Fibroblast of lung (primary cell): ENCODE measurements at regions not wholly inside any gene's neighbourhood (a gene's known extent, or its start where the extent isn't known, plus 50 kb on each side); places are given as distances from the start of the nearest gene placed in this dataset.

Source experiments
- DNase-seq, 2 donors: peaks; one replicate each; pipeline versions ENCODE4 v3.0.0 to v3.0.0-alpha.2; 2010; ENCODE audit warnings: low read depth in 2 of 2
- H2AFZ ChIP-seq: 2 replicates; pipeline ENCODE4 v1.5.1; 2012; ENCODE audit warnings: low read length, control low read depth, inconsistent platforms
- H3K27ac ChIP-seq: 2 replicates; pipeline ENCODE4 v1.5.1; 2011; ENCODE audit warnings: low read length, control low read depth; ENCODE audit not compliant: insufficient read depth
- H3K27me3 ChIP-seq: 2 replicates; pipeline ENCODE4 v1.5.1; 2011; ENCODE audit warnings: mild to moderate bottlenecking, low read length; ENCODE audit not compliant: control insufficient read depth, insufficient read depth
- H3K36me3 ChIP-seq: 2 replicates; pipeline ENCODE4 v1.5.1; 2011; ENCODE audit warnings: low read length; ENCODE audit not compliant: control insufficient read depth, insufficient read depth
- H3K4me1 ChIP-seq: 2 replicates; pipeline ENCODE4 v1.5.1; 2011; ENCODE audit warnings: low read length; ENCODE audit not compliant: control insufficient read depth, insufficient read depth; ENCODE audit errors: extremely low read depth
- H3K4me2 ChIP-seq: 2 replicates; pipeline ENCODE4 v1.5.1; 2011; ENCODE audit warnings: low read length, control low read depth; ENCODE audit not compliant: insufficient read depth; ENCODE audit errors: extremely low read depth
- H3K4me3 ChIP-seq, 4 experiments: fragments of 200-600 bp in 1 of 4; sonication (generic) in 1 of 4; replicated peaks in 1 of 4; 2 replicates each; pipeline ENCODE4 v1.5.1; 2011 to 2016; ENCODE audit warnings: low read length in 4 of 4, low read depth in 3 of 4, mild to moderate bottlenecking in 3 of 4, control low read depth in 2 of 4, inconsistent platforms in 1 of 4, mixed read lengths in 1 of 4; ENCODE audit not compliant: insufficient read depth in 1 of 4; ENCODE audit errors: control extremely low read depth in 1 of 4
- H3K79me2 ChIP-seq: 2 replicates; pipeline ENCODE4 v1.5.1; 2012; ENCODE audit warnings: mild to moderate bottlenecking, low read length, inconsistent platforms; ENCODE audit not compliant: control insufficient read depth, insufficient read depth
- H3K9ac ChIP-seq: 2 replicates; pipeline ENCODE4 v1.5.1; 2011; ENCODE audit warnings: mild to moderate bottlenecking, low read length, control low read depth; ENCODE audit not compliant: insufficient read depth
- H3K9me3 ChIP-seq: 2 replicates; pipeline ENCODE4 v1.5.1; 2012; ENCODE audit warnings: low read depth, low read length; ENCODE audit not compliant: control insufficient read depth, insufficient read depth
- H4K20me1 ChIP-seq: 2 replicates; pipeline ENCODE4 v1.5.1; 2011; ENCODE audit warnings: low read length; ENCODE audit not compliant: control insufficient read depth, insufficient read depth; ENCODE audit errors: extremely low read depth
- CTCF ChIP-seq, 2 donors: IDR thresholded peaks in 1 of 2; conservative IDR thresholded peaks in 1 of 2; 1 replicate in 1 of 2; 2 replicates in 1 of 2; pipeline ENCODE4 v1.5.1; 2011 to 2012; ENCODE audit warnings: low read length in 2 of 2, control low read depth in 1 of 2, inconsistent platforms in 1 of 2, low read depth in 1 of 2, mild to moderate bottlenecking in 1 of 2
- EZH2 ChIP-seq: IDR thresholded peaks from 2 replicates; pipeline ENCODE4 v1.5.1; 2012; ENCODE audit warnings: low read length, control low read depth, mild to moderate bottlenecking; ENCODE audit errors: missing control alignments

GRCh38 chr17:6286233-6286632 is 148.7 kb downstream of the AIPL1 start:
- Histone ChIP-seq H3K36me3 (no peaks in the 10 kb centered on the region), H3K9ac (no peak overlapping the region), H3K79me2 (no peaks in the 10 kb centered on the region), H3K4me1 (no peaks in the 10 kb centered on the region), H2AFZ (no peak overlapping the region), H3K27me3 (no peaks in the 10 kb centered on the region), H3K4me3 (no peak overlapping the region), H3K4me2 (no peak overlapping the region), H4K20me1 (no peaks in the 10 kb centered on the region), H3K27ac (no peak overlapping the region), H3K9me3 (no peaks in the 10 kb centered on the region)
- no peak for TF ChIP-seq CTCF (conservative IDR thresholded peaks at IDR 0.05 in 1 of 2, IDR thresholded peaks at IDR 0.05 in 1 of 2; ENCODE audit: low read depth in 1 of 2, low read length in 2 of 2)
- TF ChIP-seq EZH2: no peak
- DNase-seq: no peak

- H3K4me2 ChIP-seq: no peak overlapping the region
- no peak for DNase-seq
- H3K4me1 ChIP-seq: no peaks in the 10 kb centered on the region
- no peaks in the 10 kb centered on the region for H3K9me3 ChIP-seq
- no peak overlapping the region for H2AFZ ChIP-seq
- H3K27ac ChIP-seq: no peak overlapping the region
- no peaks in the 10 kb centered on the region for H3K36me3 ChIP-seq
- no peaks in the 10 kb centered on the region for H3K79me2 ChIP-seq
- TF ChIP-seq CTCF (conservative IDR thresholded peaks at IDR 0.05 in 1 of 2, IDR thresholded peaks at IDR 0.05 in 1 of 2; ENCODE audit: low read depth in 1 of 2, low read length in 2 of 2): no peak
- TF ChIP-seq EZH2: no peak
- no peak overlapping the region for H3K9ac ChIP-seq
- H3K4me3 ChIP-seq: no peak overlapping the region
- no peaks in the 10 kb centered on the region for H4K20me1 ChIP-seq
- H3K27me3 ChIP-seq: no peaks in the 10 kb centered on the region
Measured at GRCh38 chr17:6285486-6285885, 149.4 kb downstream of the AIPL1 start.

GRCh38 chr17:6279659-6280058 is 155.3 kb downstream of the AIPL1 start:
- Histone ChIP-seq H3K27ac (no peak overlapping the region), H3K36me3 (no peaks in the 10 kb centered on the region), H3K4me2 (no peak overlapping the region), H3K9me3 (no peaks in the 10 kb centered on the region), H3K27me3 (no peaks in the 10 kb centered on the region), H4K20me1 (no peaks in the 10 kb centered on the region), H3K4me3 (no peak overlapping the region), H3K9ac (no peak overlapping the region), H3K4me1 (no peaks in the 10 kb centered on the region), H2AFZ (no peak overlapping the region), H3K79me2 (no peaks in the 10 kb centered on the region)
- TF ChIP-seq CTCF (conservative IDR thresholded peaks at IDR 0.05 in 1 of 2, IDR thresholded peaks at IDR 0.05 in 1 of 2; ENCODE audit: low read depth in 1 of 2, low read length in 2 of 2): no peak
- no peak for TF ChIP-seq EZH2
- DNase-seq: no peak
